ENCODE measurements at regions not wholly inside any gene's neighbourhood (a gene's known extent, or its start where the extent isn't known, plus 50 kb on each side); places are given as distances from the start of the nearest gene placed in this dataset.

DNA sequence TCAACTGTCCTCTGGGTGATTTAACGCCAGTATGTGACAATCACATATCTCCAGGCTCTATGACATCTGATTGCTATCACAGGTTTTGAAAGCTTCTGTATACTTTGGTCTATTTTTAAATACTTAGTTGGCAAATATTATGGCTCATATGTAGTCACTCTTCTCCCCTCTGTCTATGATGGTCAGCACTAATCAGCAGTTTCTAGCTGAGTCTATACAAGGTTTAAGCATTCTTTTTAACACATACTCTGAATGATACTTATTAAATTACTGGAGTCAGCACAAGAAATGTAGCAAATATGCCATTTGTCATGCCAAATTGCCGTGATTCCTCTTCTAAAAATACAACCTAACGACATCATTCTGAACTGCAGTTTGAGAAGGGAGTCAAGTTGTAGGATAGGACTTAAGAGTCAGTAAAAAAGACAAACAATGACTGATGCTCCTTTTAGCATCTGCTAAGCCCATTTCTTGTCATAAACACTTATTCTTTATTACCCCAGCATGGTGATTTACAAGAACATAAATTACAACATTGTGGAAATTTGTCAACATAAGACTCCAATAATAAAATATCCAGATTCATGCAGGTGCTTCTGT, 947.8 kb downstream of the XPNPEP1 start:
- TF ChIP-seq CTCF (IDR thresholded peaks at IDR 0.05 in 8 of 11, conservative IDR thresholded peaks at IDR 0.05 in 3 of 11) = no peak
- TF ChIP-seq POLR2A (IDR thresholded peaks at IDR 0.05) = no peak
- TF ChIP-seq POLR2AphosphoS5 (IDR thresholded peaks at IDR 0.05) = no peak
- Histone ChIP-seq H3K4me3 (no peak overlapping the region), H3K36me3 (no peaks in the 10 kb centered on the region), H3K9me3 (peaks cover 0 to 35% (median 17%) of the 10 kb centered on the region in 8 donors), H3K27me3 (replicated peaks in 1 of 7) (no peaks in the 10 kb centered on the region), H3K4me1 (no peaks in the 10 kb centered on the region), H3K27ac (no peak overlapping the region)
- no peak for DNase-seq
- WGBS, 5 donors = 56 to 71% (median 61%) methylated on average over 3 of the region's 3 CpGs
- intact Hi-C loops (cut with DNase I; ENCODE audit: low total_unique reads) = no loop called here

DNA sequence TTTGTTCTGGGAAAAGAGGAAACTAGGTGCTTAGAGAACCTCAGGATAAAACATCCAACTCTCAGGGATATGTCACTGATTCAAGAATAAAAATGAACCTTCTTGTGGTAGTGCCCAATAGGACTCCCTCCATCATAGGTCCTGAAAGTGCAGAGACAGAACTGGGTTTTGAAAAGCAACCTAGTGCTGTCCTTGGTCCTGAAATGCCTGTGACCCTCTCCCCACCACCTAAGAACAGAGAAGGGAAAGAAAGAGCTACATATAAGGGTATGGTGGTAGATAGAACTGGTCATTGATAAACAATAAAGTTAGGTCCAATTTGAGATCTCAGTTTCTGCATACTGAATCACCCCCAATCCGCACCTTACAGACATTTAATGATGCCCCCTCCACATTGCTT, 953.3 kb downstream of the XPNPEP1 start:
- Histone ChIP-seq H3K27me3 (replicated peaks in 1 of 7) (no peaks in the 10 kb centered on the region), H3K9me3 (peaks cover 0 to 8% (median 0%) of the 10 kb centered on the region in 8 donors), H3K4me1 (no peaks in the 10 kb centered on the region), H3K4me3 (no peak overlapping the region), H3K27ac (no peak overlapping the region), H3K36me3 (no peaks in the 10 kb centered on the region)
- 35 to 60% (median 57%) methylated on average over 1 of the region's 1 CpG for WGBS, 5 donors
- TF ChIP-seq POLR2AphosphoS5 (IDR thresholded peaks at IDR 0.05) (no peak), CTCF (IDR thresholded peaks at IDR 0.05 in 8 of 11, conservative IDR thresholded peaks at IDR 0.05 in 3 of 11) (no peak), POLR2A (IDR thresholded peaks at IDR 0.05) (no peak)
- intact Hi-C loops (cut with DNase I; ENCODE audit: low total_unique reads) = no loop called here
- DNase-seq = no peak

DNA sequence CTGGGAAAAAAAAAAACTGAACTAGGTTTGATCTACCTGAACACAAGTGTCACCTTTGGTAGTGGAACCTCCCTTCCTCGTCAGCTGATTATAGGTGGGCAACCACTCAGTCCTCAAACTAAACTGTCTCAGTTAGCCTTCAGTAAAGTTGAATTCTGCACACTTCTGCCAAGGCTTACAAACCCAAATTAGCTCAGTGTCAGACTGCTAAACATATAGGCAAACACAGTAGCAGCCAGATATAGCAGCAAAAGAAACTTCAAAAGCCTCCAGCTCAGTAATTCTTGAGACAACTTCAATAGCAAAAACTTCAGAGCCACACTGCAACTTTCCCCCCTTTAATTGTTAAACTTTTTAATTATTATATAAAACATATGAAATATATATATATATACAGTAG, 956.9 kb downstream of the XPNPEP1 start:
- WGBS, 5 donors = 79 to 90% (median 89%) methylated on average over 1 of the region's 1 CpG
- intact Hi-C loops (cut with DNase I; ENCODE audit: low total_unique reads) = no loop called here
- DNase-seq = no peak

GRCh38 chr10:108966005-108966404, 957.3 kb downstream of the XPNPEP1 start:
- no peaks in the 10 kb centered on the region for H3K9me3 ChIP-seq
- no peak overlapping the region for H3K27ac ChIP-seq
- no peaks in the 10 kb centered on the region for H3K27me3 ChIP-seq (replicated peaks in 1 of 7)
- intact Hi-C loops (cut with DNase I; ENCODE audit: low total_unique reads) = no loop called here
- H3K36me3 ChIP-seq = no peaks in the 10 kb centered on the region
- no peaks in the 10 kb centered on the region for H3K4me1 ChIP-seq
- DNase-seq = no peak
- no peak overlapping the region for H3K4me3 ChIP-seq
- TF ChIP-seq POLR2A (IDR thresholded peaks at IDR 0.05) (no peak), POLR2AphosphoS5 (IDR thresholded peaks at IDR 0.05) (no peak), CTCF (IDR thresholded peaks at IDR 0.05 in 8 of 11, conservative IDR thresholded peaks at IDR 0.05 in 3 of 11) (no peak)

More for the DNA sequence above, 956.9 kb downstream of the XPNPEP1 start:
- no peaks in the 10 kb centered on the region for H3K27me3 ChIP-seq (replicated peaks in 1 of 7)
- H3K4me1 ChIP-seq = no peaks in the 10 kb centered on the region
- H3K27ac ChIP-seq = no peak overlapping the region
- no peak overlapping the region for H3K4me3 ChIP-seq
- peaks cover 0 to 3% (median 0%) of the 10 kb centered on the region in 8 donors for H3K9me3 ChIP-seq
- no peak for TF ChIP-seq POLR2A (IDR thresholded peaks at IDR 0.05)
- no peak for TF ChIP-seq CTCF (IDR thresholded peaks at IDR 0.05 in 8 of 11, conservative IDR thresholded peaks at IDR 0.05 in 3 of 11)
- TF ChIP-seq POLR2AphosphoS5 (IDR thresholded peaks at IDR 0.05) = no peak
- H3K36me3 ChIP-seq = no peaks in the 10 kb centered on the region

Data from spleen (tissue), 11 donors.